ENCODE measurements at regions not wholly inside any gene's neighbourhood (a gene's known extent, or its start where the extent isn't known, plus 50 kb on each side); places are given as distances from the start of the nearest gene placed in this dataset.
A peak's percentile ranks its signal among the peaks of the same experiment; 100 is the strongest.

- TF ChIP-seq, protein P1, sequence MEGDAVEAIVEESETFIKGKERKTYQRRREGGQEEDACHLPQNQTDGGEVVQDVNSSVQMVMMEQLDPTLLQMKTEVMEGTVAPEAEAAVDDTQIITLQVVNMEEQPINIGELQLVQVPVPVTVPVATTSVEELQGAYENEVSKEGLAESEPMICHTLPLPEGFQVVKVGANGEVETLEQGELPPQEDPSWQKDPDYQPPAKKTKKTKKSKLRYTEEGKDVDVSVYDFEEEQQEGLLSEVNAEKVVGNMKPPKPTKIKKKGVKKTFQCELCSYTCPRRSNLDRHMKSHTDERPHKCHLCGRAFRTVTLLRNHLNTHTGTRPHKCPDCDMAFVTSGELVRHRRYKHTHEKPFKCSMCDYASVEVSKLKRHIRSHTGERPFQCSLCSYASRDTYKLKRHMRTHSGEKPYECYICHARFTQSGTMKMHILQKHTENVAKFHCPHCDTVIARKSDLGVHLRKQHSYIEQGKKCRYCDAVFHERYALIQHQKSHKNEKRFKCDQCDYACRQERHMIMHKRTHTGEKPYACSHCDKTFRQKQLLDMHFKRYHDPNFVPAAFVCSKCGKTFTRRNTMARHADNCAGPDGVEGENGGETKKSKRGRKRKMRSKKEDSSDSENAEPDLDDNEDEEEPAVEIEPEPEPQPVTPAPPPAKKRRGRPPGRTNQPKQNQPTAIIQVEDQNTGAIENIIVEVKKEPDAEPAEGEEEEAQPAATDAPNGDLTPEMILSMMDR (IDR thresholded peaks at IDR 0.05; ENCODE audit: insufficient read depth, low read length, poor library complexity, severe bottlenecking): no peak
- Histone ChIP-seq H3K4me3 (ENCODE audit: low read depth, low read length) (no peak overlapping the region), H3K36me3 (ENCODE audit: control insufficient read depth, insufficient read depth, low read length) (no peaks in the 10 kb centered on the region), H3K27me3 (ENCODE audit: control insufficient read depth, insufficient read depth, low read length) (no peaks in the 10 kb centered on the region)
- peak; percentile 56 for DNase-seq (ENCODE audit: low read depth)
Measured at GRCh38 chr6:56400273-56400672, 152.9 kb upstream of the COL21A1 start.

- no peaks in the 10 kb centered on the region for H3K36me3 ChIP-seq (ENCODE audit: control insufficient read depth, insufficient read depth, low read length)
- TF ChIP-seq, protein P1 (IDR thresholded peaks at IDR 0.05; ENCODE audit: insufficient read depth, low read length, poor library complexity, severe bottlenecking): no peak
- H3K27me3 ChIP-seq (ENCODE audit: control insufficient read depth, insufficient read depth, low read length): no peaks in the 10 kb centered on the region
- DNase-seq (ENCODE audit: low read depth): peak; percentile 53
- no peak overlapping the region for H3K4me3 ChIP-seq (ENCODE audit: low read depth, low read length)
Measured at GRCh38 chr6:56399672-56400263, 152.4 kb upstream of the COL21A1 start.

DNA sequence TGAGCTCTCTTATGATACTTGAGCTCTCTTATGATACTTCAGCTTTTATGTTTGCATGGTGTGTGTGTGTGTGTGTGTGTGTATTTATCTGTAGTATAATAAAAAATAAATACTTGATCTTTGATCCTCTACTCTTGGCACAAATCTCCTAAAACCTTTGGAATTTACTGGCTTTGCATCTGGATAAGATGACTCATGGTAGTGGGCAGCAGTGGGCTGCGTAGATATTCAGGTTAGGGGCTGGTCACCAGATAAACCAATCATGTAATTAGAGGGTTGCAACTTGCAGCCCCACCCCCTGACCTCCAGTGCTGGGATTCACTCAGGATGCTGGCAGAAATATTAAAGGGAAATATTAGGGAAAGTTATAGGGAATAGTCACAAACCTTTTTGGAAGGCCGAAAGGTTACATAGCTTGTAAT lies 151.9 kb upstream of the COL21A1 start:
- H3K4me3 ChIP-seq (ENCODE audit: low read depth, low read length): no peak overlapping the region
- DNase-seq (ENCODE audit: low read depth): no peak
- no peaks in the 10 kb centered on the region for H3K36me3 ChIP-seq (ENCODE audit: control insufficient read depth, insufficient read depth, low read length)
- H3K27me3 ChIP-seq (ENCODE audit: control insufficient read depth, insufficient read depth, low read length): no peaks in the 10 kb centered on the region
- TF ChIP-seq, protein P1 (IDR thresholded peaks at IDR 0.05; ENCODE audit: insufficient read depth, low read length, poor library complexity, severe bottlenecking): no peak

DNA sequence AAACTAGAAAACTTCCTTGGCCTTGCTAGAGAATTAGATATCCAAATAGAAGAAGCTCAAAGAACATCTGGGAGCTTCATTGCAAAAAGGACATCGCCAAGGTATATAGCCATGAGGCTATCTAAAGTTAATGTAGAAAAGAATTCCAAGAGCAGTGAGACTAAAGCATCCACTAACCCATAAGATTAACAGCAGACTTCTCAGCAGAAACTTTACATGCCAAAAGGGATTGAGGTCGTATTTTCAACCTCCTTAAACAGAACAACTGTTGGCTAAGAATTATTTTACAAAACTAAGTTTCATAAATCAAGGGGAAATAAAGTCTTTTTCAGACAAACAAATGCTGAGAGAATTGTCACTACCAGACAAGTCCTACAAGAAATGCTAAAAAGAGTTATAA lies 149.1 kb upstream of the COL21A1 start:
- TF ChIP-seq, protein P1 (IDR thresholded peaks at IDR 0.05; ENCODE audit: insufficient read depth, low read length, poor library complexity, severe bottlenecking): no peak
- no peaks in the 10 kb centered on the region for H3K36me3 ChIP-seq (ENCODE audit: control insufficient read depth, insufficient read depth, low read length)

GRCh38 chr6:56393615-56394612 lies 146.5 kb upstream of the COL21A1 start:
- no peak for DNase-seq (ENCODE audit: low read depth)
- TF ChIP-seq, protein P1 (IDR thresholded peaks at IDR 0.05; ENCODE audit: insufficient read depth, low read length, poor library complexity, severe bottlenecking): no peak
- Histone ChIP-seq H3K4me3 (ENCODE audit: low read depth, low read length) (no peak overlapping the region), H3K36me3 (ENCODE audit: control insufficient read depth, insufficient read depth, low read length) (no peaks in the 10 kb centered on the region), H3K27me3 (ENCODE audit: control insufficient read depth, insufficient read depth, low read length) (no peaks in the 10 kb centered on the region)

More for the DNA sequence above, 149.1 kb upstream of the COL21A1 start:
- H3K27me3 ChIP-seq (ENCODE audit: control insufficient read depth, insufficient read depth, low read length): no peaks in the 10 kb centered on the region
- no peak overlapping the region for H3K4me3 ChIP-seq (ENCODE audit: low read depth, low read length)
- DNase-seq (ENCODE audit: low read depth): no peak
